Skeletal muscle cell (primary cell): ENCODE measurements at regions not wholly inside any gene's neighbourhood (a gene's known extent, or its start where the extent isn't known, plus 50 kb on each side); places are given as distances from the start of the nearest gene placed in this dataset.
"Not testable (repeated sequence)": the region's sequence is repeated elsewhere in the genome, so short reads cannot be mapped to it uniquely, and the experiment has no call there.

Experiments
- DNase-seq: peaks from one replicate; pipeline ENCODE4 v3.0.0-alpha.2; 2010; ENCODE audit warnings: low read depth
- H3K4me3 ChIP-seq: 2 replicates; pipeline ENCODE4 v1.5.1; 2011; ENCODE audit warnings: low read depth, mild to moderate bottlenecking, control low read depth, low read length, moderate library complexity

DNA sequence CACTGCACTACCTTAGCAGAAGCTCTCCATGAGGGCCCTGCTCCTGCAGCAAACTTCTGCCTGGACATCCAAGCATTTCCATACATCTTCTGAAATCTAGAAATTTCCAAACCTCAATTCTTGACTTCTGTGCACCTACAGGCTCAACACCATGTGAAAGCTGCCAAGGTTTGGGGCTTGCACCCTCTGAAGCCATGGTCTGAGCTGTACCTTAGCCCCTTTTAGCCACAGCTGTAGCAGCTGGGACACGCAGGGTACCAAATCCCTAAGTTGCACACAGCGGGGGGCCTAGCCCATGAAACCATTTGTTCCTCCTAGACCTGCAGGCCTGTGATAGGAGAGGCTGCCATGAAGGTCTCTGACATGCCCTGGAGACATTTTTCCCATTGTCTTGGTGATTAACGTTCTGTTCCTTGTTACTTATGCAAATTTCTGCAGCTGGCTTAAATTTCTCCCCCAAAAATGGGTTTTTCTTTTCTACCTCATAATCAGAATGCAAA, 102.7 kb downstream of the EN1 start:
- DNase-seq, H3K4me3 ChIP-seq: not testable (repeated sequence)

DNA sequence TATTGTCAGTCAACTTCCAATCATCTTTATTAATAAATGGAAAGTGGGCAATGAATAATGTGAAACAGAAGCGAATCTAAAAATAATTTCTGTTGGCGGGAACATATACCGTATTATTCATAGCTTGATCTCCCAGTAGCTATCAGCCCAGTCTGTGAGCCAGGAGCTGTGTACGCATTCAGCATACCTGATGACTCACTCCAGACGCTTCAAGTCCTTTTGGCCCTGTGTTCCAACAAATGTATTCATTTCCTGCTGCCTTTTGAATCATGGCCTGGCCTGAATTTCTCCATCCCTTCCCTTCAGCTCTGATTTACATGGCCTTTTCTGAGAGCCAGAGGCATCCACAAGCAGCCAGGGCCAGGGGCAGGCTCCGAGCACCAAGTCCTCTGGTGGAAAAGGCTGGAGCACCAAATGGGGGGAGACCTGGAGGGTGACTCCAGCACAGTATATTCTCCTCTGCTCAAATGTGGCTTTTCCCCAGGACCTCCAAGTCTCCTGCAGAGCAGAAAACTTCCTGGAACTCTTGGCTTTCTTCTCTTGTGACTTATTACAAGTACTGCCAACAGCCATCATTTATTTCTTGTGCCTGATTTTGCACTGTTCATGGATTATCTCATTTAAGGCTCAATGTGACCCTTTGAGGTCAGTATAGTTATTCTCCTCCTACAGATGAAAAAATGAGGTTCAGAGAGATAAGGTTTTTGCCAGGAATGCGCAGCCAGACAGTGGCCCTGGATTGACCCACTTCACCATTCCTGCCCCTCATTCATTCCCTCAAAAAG, 108.7 kb downstream of the EN1 start:
- H3K4me3 ChIP-seq = no peak overlapping the region
- peak; percentile 97 for DNase-seq

DNA sequence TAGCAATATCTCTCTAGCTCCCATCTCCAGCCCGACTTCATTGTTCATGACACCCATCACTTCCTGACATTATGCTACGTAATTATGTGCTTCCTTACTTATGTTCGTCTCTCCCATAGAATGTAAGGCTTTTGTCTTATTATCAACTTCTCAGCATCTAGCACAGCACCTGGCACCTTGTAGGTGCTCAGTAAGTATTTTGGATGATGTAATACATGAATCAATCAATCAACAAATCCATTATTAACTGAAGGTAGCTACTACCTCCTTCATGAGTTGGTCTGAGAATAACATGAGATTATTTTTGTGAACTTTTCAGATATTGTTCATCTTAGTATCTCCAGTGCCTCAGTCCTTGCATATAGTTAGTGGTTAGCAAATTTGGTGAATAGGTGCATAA, 109.3 kb downstream of the EN1 start:
- no peak for DNase-seq
- no peak overlapping the region for H3K4me3 ChIP-seq

DNA sequence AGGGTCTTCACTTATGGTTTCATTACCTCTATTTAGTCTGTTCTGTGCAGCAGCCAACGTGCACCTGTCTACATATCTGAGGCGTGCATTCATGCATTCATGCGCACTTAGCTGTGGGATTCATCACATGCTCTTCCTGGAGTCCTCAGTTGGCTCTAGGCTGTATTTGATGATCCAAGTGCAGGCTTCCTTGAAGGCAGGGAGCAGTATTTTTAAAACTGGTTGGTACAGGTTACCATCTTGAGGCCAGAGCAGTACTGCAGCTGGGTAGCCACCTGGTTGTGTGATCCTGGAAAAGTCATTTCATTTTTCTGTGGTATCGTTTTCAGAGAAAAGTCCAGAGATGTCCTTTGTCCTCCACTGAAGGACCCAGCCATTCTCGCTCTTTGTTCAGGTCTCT, 109.8 kb downstream of the EN1 start:
- no peak for DNase-seq

DNA sequence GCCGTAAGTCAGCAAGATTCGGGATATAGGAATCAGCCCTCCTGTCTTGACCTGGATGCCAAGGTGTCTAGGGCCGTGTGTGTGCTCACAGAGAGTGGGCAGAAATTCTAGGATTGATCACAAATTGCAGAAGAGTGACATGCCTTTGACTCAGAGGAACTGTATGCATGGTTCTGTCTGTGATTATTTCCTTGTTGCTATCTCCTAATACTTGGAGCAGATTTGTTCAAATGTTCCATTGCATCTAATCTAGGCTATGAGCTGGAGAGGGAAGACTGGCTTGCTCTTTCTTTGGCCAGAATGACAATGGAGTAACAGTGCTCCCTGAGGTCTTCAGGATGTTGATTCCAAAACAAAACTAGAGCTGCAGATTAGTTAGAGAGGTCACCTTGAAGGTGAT, 115.0 kb downstream of the EN1 start:
- H3K4me3 ChIP-seq = no peak overlapping the region
- no peak for DNase-seq

More for the DNA sequence above, 109.8 kb downstream of the EN1 start:
- no peak overlapping the region for H3K4me3 ChIP-seq

DNA sequence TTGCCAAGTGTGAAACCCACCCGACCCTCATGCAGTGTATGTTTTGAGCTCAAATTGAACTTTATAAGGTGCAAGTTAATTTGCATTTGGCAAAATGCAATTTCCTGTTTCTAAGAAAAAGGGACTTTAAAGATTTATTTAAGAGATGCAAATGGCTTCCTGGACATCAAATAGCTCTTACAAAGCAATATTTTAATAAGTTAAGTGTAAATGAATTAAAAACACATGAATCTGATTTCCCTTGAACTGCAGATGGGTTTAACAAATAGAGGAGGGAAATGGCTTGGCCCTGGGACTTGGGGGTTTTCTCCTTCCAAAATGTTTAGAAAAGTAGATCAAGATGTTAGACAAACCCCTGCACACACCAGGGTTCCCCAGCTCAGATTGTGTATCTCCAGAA, 116.0 kb downstream of the EN1 start:
- DNase-seq = no peak
- H3K4me3 ChIP-seq = no peak overlapping the region

DNA sequence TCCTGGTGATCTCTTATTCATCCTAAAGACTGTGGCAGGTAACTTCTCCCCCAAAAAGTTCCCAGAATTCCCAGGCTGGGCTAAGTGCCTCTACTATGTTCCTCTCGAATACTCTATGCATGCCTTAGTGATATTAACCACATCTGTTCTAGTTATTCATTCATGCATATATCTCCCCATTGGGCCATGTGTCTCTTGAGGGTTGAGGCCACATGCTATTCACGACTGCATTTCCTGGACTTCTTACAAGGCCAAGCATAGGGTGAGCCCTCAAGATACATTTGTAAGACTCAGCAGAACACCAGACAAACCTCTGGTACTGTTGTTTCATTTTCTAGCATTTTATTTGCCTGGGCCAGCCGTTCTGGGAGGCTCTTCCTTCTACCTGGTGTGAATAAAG, 117.0 kb downstream of the EN1 start:
- DNase-seq = no peak
- no peak overlapping the region for H3K4me3 ChIP-seq

DNA sequence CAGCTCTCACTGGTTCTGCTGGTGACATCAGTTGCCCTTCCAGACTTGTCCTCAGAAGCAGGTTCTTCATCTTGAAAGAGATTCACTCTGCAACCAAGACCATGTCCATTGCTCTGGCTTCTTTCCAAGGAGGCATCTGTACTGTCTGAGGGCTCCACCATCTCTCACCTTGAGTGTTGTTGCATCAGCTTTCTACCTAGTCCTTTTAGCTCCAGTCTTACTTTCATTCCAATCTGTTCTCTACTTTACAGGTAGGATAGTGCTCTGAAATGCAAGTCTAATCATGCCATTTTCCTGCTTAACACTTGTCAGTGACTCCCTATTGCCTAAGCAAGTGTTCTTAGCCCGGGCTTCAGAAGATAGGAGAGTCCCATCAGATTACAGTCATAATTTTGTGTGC, 117.7 kb downstream of the EN1 start:
- H3K4me3 ChIP-seq = no peak overlapping the region
- DNase-seq = no peak

DNA sequence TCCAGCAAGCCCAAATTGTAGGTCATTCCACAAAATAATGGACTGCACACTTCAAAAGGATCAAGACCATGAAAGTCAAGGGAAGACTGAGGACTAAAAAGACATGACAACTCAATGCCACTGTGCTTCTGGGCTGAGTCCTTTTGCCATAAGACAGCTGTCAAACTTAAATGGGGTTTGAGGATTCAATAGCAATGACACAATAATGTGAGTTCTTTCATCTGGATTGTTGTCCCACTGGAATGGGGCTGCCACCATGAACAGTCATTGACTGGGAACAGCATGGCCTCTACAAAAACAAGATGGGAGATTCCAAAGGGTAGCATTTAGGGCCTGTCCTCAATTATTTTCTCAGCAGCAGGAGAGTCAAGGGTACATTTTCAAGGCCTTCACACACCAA, 118.5 kb downstream of the EN1 start:
- DNase-seq = no peak
- no peak overlapping the region for H3K4me3 ChIP-seq

DNA sequence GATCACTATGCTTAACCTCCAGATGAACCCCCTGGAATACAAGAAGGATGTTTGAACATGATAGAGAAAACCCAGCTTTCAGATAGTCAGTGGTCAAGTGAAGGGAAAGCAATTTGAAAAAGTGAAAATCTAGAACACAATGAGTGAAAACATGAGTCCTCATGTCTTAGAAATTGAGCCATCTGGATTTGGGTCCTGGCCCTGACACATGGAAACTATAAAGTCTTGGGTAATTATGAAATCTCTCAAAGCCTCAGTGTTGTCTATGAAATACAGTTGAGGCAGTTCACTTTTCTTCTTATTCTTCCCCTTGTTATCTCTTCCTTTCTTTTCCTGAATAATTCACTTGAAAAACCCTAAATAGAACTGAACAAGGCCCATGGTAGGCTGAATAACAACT, 120.6 kb downstream of the EN1 start:
- H3K4me3 ChIP-seq = no peak overlapping the region
- DNase-seq = no peak

DNA sequence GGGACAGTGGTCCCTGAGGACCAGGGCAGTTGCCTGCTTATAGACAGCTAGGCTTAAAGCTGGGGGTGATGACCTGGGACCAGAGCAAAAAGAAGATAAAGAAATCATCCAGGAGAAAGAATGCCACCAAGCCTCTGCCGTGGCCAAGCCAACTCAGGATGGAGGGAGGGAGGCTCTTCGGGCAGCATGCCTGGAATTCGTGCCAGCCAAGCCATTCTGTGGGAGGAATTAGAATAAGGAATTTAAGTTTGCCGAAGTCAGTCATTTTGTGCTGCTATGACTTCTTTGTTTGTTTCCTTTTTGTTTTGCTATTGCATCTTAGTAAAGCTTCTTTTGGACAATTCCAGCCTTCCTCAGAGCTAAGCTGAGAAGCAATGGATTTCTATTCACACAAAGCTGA, 124.1 kb downstream of the EN1 start:
- DNase-seq = no peak
- H3K4me3 ChIP-seq = no peak overlapping the region

DNA sequence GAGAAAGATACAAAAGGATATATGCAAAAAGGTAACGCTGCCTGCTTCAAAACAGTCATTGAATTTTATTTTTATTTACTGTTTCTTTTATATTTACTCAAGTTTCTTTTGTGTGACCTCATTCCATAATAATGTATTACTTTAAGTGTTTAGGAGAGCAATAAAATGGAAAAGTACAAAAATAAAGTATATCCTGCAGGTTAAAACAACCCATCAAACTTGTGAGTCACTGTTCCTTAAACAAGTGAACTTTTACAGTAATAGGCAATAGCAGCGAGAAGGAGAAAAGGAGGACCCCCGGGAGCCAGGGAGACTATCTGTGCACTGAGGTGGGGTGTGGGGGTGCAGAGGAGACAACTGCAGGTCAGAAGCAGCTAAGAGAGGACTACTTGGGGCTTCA, 124.5 kb downstream of the EN1 start:
- no peak overlapping the region for H3K4me3 ChIP-seq
- no peak for DNase-seq

DNA sequence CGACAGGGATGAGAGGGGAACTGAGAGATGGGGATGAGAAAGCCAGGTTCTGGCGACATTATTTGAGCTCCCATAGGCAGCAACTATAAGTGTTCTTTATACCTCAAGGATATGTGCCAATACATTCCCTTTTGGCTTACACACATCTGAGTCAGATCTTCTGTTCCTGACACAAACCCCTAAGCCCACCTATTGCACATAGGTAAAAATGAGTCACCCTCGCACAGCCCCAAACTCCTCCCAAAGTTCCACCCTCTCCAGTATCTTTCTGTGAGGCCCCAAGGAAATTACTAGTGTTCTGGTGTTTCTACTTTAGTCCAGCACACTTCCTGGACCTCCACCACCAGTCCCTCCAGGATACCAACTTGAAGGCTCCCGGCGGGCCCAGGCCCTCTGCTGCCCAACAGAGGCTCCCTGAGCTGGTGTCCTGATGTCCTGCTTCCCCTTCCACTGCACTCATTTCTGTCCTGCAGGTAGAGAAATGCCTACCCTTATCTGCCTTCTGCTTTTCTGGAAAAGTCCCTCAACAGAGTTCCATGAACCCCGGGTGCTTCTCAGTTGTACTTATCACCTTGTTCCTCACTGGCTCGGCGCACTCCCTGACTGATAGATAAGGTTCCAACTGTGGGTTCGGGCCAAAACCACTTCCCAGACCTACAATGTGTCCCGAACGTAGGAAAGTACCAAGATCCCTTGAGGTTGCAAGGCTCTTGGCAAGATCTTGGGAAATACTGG, 125.5 kb downstream of the EN1 start:
- no peak for DNase-seq
- no peak overlapping the region for H3K4me3 ChIP-seq

DNA sequence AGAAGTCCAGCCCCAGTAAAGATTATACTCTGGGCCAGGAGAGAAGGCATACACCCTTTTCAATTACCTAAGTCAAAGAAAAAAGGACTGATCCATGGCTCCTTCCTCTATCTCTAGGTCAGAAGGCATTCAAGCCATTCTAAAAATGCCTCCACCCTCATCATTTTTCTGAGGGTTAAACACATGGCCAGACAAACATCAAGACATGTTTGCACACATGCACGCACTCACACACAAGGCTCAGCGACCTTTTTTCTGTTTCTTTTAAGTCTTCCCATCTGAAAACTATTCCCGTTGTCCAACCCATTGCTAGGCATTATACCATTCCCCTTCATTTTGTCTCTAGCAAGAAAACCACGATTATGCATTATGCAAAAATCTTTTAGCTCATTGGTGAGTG, 126.6 kb downstream of the EN1 start:
- H3K4me3 ChIP-seq = no peak overlapping the region
- no peak for DNase-seq

DNA sequence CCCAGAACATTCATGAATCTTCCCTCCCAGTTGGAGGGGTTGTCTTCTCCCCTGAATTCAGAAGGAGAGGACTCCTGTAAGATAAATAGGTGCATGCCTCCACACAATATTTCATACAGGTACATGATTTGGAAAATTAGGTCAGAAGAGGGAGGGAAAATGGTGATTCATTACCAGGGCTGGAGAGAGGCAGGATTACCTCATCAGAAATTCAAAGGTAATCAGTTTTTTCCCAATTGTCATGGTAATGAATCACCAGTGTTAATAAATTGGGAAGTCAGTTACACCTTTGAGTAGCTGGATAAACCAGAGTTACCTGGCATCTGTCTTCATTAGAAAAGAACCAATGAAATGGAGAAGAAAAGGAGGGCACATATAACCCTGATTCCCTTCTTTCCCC, 128.5 kb downstream of the EN1 start:
- no peak for DNase-seq
- H3K4me3 ChIP-seq = no peak overlapping the region

DNA sequence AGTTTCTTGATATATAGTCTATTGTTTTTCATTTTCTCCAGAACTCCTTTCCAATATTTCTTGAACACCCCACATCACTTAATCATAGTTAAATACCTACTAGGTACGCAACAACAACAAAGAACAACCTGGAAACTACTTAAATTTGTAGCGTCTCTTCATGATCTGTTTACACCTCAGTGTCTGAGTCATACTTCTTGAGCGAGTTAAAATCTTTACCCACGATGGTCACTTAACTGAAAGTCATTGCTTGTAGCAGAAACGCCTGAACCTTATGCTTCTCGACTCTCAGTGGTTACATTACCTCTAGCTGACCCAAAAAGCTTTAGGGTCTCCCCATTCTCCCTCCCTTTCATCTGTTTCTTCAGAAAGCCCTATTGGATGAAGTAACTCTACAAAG, 131.3 kb downstream of the EN1 start:
- no peak for DNase-seq
- H3K4me3 ChIP-seq = no peak overlapping the region

DNA sequence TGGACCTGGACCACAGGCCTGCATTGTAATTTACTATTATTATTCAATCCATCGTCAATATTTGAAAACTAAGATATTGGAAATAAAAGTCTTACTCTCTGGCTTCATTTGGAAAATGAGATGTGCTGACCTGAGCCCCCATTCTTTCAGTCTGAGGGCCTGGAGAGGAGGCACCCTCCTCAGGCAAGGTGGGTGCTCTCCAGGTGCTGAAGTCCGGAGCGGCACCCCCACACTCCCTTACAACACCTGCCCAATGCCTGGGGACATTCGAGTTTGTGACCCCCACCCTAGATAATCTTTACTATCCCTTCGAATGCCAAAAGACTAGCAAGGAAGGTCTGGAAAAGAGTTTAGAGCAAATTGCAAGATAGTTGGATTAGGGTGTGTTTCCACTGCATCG, 133.3 kb downstream of the EN1 start:
- DNase-seq = no peak
- no peak overlapping the region for H3K4me3 ChIP-seq

DNA sequence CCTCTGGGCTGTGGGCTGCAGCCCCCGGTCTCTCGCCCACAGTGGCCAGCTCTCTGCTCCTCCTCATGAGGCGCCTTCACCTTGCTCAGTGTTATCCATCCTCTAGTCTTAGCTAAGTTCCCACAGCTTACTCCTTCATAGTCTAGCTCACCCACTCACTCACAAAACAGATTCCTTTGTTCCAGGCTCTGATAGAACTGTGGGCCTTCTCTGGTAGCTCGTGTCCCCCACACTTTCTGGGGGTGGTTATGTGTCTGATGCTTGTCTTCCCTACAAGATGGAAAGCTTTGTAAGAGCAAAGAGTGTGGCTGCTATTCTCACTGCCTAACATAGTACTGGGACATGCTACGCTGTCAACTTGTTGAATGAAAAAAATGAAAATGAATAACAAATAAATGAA, 135.8 kb downstream of the EN1 start:
- DNase-seq = no peak
- no peak overlapping the region for H3K4me3 ChIP-seq

DNA sequence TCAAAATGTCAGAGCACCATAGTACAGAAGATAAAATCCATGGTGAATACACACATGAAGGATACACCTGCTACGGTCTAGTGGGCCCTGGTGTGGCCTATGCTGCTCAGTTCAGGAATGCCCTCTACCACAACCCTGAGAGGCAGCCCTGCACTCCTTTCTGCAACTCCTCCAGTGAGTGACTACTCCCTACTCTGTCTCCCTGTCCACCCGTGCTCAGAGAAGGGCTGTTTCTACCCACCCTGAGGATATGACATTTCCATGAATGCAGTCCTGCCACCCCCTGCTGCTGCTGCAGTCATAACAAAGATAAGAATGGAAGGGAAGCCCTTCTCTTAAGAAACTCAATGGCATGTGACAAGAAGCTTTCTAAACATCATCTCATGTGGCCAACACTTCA, 137.0 kb downstream of the EN1 start:
- no peak for DNase-seq
- no peak overlapping the region for H3K4me3 ChIP-seq

DNA sequence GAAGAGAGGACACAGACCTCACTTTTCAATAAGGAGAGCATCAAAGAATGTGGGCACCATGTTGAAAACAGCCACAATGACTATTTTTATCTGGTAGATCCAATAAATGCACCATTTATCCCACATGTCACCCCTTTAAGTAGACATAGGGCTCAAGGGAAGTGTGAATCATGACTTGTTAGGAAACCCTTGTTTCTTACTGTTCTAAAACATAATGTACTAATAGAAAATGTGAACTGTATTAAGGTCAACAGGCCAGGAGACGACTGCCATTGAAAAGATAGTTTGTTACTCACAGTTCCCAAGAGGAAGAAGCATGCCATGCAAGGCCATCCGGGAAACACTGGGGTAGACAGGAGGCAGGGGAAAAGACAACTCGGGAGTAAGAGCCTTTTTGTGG, 137.7 kb downstream of the EN1 start:
- no peak overlapping the region for H3K4me3 ChIP-seq
- no peak for DNase-seq

DNA sequence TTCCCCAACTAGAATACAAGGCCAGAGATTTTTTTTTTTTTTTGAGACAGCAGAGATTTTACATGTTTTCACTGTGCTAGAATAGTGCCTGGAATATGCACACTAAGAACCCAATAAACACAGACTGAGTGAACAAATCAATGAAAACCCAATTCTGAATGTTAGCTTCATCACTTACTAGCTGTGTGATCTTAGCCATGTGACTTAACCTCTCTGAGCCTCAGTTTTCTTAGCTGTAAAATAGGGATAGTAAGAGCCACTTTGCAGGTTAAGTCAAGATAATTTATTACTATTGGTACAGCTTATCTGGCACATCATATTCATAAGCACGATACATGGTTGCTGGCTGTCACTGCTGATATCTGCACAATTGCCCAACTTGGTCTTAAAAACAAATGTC, 140.6 kb downstream of the EN1 start:
- DNase-seq = no peak
- H3K4me3 ChIP-seq = no peak overlapping the region
